ENCODE measurements at regions not wholly inside any gene's neighbourhood (a gene's known extent, or its start where the extent isn't known, plus 50 kb on each side); places are given as distances from the start of the nearest gene placed in this dataset.

DNA sequence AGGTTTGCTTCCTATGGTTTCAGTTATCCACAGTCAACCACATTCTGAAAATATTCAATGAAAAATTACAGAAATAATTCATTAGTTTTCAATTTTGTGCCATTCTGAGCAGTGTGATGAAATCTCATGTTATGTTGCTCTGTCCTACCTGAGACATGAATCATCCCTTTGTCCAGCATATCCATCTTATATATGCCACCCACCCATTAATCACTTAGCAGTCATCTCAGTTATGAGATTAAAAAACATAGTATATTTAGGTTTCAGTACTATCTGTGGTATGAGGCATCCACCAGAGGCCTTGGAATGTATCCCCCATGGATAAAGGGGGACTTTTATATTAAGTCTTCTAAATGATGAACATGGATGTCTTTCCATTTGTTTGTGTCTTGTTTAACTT lies 64.7 kb upstream of the PROK2 start:
- no peaks in the 10 kb centered on the region for H3K9me3 Mint-ChIP-seq
- no peaks in the 10 kb centered on the region for H3K4me1 Mint-ChIP-seq
- intact Hi-C loops (cut with micrococcal nuclease): no loop called here
- TF ChIP-seq, protein P1, sequence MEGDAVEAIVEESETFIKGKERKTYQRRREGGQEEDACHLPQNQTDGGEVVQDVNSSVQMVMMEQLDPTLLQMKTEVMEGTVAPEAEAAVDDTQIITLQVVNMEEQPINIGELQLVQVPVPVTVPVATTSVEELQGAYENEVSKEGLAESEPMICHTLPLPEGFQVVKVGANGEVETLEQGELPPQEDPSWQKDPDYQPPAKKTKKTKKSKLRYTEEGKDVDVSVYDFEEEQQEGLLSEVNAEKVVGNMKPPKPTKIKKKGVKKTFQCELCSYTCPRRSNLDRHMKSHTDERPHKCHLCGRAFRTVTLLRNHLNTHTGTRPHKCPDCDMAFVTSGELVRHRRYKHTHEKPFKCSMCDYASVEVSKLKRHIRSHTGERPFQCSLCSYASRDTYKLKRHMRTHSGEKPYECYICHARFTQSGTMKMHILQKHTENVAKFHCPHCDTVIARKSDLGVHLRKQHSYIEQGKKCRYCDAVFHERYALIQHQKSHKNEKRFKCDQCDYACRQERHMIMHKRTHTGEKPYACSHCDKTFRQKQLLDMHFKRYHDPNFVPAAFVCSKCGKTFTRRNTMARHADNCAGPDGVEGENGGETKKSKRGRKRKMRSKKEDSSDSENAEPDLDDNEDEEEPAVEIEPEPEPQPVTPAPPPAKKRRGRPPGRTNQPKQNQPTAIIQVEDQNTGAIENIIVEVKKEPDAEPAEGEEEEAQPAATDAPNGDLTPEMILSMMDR (IDR thresholded peaks at IDR 0.05): no peak
- ChIA-PET POLR2A (no interaction called here), CTCF (no interaction called here)
- H3K36me3 Mint-ChIP-seq (ENCODE audit: low read depth): no peaks in the 10 kb centered on the region
- DNase-seq (no peak), ATAC-seq (ENCODE audit: low read depth) (no peak)
- H3K27ac Mint-ChIP-seq: no peak overlapping the region
- no peak overlapping the region for H3K4me3 Mint-ChIP-seq
- H3K27me3 Mint-ChIP-seq: peaks cover 14% of the 10 kb centered on the region

DNA sequence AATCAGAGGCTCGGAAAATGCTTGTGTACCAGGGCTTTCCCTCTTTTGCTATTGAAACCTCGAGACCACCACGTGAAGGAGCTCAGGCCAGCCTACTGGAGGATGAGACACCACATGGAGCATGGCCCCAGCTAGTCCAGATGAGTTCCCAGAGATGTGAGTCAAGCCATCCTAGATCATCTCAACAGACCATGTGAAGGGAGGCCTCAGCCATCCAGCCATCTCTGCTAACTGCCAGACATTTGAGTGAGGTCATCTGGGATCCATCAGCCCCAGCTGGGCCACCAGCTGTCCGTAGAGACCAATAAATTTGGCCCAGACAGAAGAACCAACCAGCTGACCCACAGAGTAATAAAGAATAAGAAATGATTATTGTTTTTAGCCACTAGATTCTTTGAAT lies 62.8 kb upstream of the PROK2 start:
- CTCF ChIA-PET: no interaction called here
- intact Hi-C loops (cut with micrococcal nuclease): no loop called here
- no peaks in the 10 kb centered on the region for H3K9me3 Mint-ChIP-seq

DNA sequence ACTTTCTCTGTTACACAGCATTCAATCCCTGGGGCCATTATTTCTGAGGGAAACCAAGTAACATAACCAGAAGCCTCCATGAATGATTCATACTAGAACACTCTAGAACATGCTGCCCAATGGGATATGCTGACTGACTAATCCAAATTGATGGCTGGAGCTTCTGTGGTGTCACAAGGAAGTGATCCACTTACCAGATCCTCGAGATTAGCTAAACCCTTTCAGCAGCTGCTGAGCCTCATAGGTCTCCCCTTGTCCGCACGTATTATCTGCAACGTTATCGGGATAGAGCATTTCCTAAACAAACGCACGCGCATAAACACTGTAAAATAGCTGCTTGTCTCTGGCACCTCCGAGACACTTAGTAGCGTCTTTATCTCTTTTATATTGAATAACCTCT lies 61.2 kb upstream of the PROK2 start:
- peaks cover 4% of the 10 kb centered on the region for H3K27me3 Mint-ChIP-seq
- intact Hi-C loops (cut with micrococcal nuclease): no loop called here
- DNase-seq (no peak), ATAC-seq (ENCODE audit: low read depth) (no peak)
- no peak overlapping the region for H3K4me3 Mint-ChIP-seq
- H3K36me3 Mint-ChIP-seq (ENCODE audit: low read depth): no peaks in the 10 kb centered on the region
- ChIA-PET CTCF (no interaction called here), POLR2A (no interaction called here)
- TF ChIP-seq, protein P1 (IDR thresholded peaks at IDR 0.05): no peak
- no peak overlapping the region for H3K27ac Mint-ChIP-seq
- H3K4me1 Mint-ChIP-seq: no peaks in the 10 kb centered on the region
- no peaks in the 10 kb centered on the region for H3K9me3 Mint-ChIP-seq

More for the DNA sequence above, 62.8 kb upstream of the PROK2 start:
- no peak overlapping the region for H3K27ac Mint-ChIP-seq
- H3K27me3 Mint-ChIP-seq: peaks cover 9% of the 10 kb centered on the region
- no peaks in the 10 kb centered on the region for H3K36me3 Mint-ChIP-seq (ENCODE audit: low read depth)
- no peak for ATAC-seq (ENCODE audit: low read depth)
- POLR2A ChIA-PET: no interaction called here
- H3K4me3 Mint-ChIP-seq: no peak overlapping the region
- DNase-seq: no peak
- TF ChIP-seq, protein P1 (IDR thresholded peaks at IDR 0.05): no peak
- H3K4me1 Mint-ChIP-seq: no peaks in the 10 kb centered on the region

DNA sequence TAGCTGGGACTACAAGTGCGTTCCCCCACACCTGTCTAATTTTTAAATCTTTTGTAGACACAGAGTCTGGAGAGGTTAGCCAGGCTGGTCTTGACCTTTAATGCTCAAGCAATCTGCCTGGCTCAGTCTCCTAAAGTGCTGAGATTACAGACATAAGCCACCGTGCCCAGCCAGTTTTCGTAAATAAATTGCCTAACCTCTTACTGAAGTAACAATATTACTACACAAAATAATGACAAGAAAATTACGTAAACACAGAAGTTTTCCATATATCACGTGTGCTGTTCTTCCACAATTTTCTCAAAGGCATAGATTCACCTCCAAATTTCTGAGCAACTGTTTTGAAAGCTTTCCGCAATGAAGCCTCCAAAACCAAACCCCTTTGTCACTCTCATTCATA lies 58.1 kb upstream of the PROK2 start:
- no peak for DNase-seq
- intact Hi-C loops (cut with micrococcal nuclease): no loop called here
- ChIA-PET CTCF (interaction anchor here (0.5 kb wide), 1 partner anchor 696 kb away, joined by 3 read pairs; no protein-coding TSS in a partner anchor), POLR2A (no interaction called here)
- TF ChIP-seq, protein P1 (IDR thresholded peaks at IDR 0.05): no peak
- no peaks in the 10 kb centered on the region for H3K4me1 Mint-ChIP-seq
- ATAC-seq (ENCODE audit: low read depth): no peak
- H3K4me3 Mint-ChIP-seq: no peak overlapping the region
- no peaks in the 10 kb centered on the region for H3K9me3 Mint-ChIP-seq
- no peaks in the 10 kb centered on the region for H3K36me3 Mint-ChIP-seq (ENCODE audit: low read depth)
- H3K27me3 Mint-ChIP-seq: peaks cover 3% of the 10 kb centered on the region
- no peak overlapping the region for H3K27ac Mint-ChIP-seq

DNA sequence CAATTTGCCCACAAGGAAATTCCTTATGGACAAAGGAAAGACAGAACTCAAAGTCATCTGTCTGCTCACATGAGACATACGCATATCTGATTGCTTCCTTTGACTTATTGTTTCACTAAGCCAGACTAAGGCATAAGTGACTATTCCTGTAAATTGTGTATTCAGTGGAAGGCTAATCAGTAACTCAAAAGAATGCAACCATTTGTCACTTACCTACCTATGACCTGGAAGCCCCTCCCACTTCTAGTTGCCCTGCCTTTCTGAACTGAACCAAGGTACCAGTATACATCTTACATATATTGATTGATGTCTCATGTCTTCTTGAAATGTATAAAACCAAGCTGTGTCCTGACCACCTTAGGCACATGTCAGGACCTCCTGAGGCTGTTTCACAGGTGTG lies 53.5 kb upstream of the PROK2 start:
- intact Hi-C loops (cut with micrococcal nuclease): no loop called here
- Mint-ChIP-seq H3K4me1 (no peaks in the 10 kb centered on the region), H3K9me3 (no peaks in the 10 kb centered on the region), H3K36me3 (ENCODE audit: low read depth) (no peaks in the 10 kb centered on the region), H3K4me3 (no peak overlapping the region), H3K27me3 (peaks cover 6% of the 10 kb centered on the region), H3K27ac (no peak overlapping the region)
- no peak for ATAC-seq (ENCODE audit: low read depth)
- DNase-seq: no peak
- CTCF ChIA-PET: no interaction called here
- TF ChIP-seq, protein P1 (IDR thresholded peaks at IDR 0.05): no peak
- POLR2A ChIA-PET: no interaction called here
